IMR-90 (cell line): ENCODE measurements at regions not wholly inside any gene's neighbourhood (a gene's known extent, or its start where the extent isn't known, plus 50 kb on each side); places are given as distances from the start of the nearest gene placed in this dataset.

ENCODE experiments used
- ATAC-seq: fragments of 200-7000 bp; cut with Tn5 transposase; 2 replicates; pipeline ENCODE4 v1.9.1; 2020; ENCODE audit warnings: low read depth, mild to moderate bottlenecking, moderate library complexity
- BruUV-seq: library from RNA; stranded (reverse); fragments of 400-500 nt; replicated peaks from 2 replicates; lab custom pipeline; 2021; lab: Mats Ljungman, UMichigan
- CTCF ChIA-PET: fragments of 300-600 bp; formaldehyde crosslinking; extraction: SDS; loops from one replicate; lab custom pipeline; 2021; ENCODE audit warnings: antibody characterized with exemption; lab: Yijun Ruan, JAX
- POLR2A ChIA-PET: fragments of 300-600 bp; sonication (Branson Sonifier 250); formaldehyde crosslinking; loops from one replicate; lab custom pipeline; 2022; ENCODE audit warnings: antibody characterized with exemption; ENCODE audit not compliant: unreplicated experiment; lab: Charles Lee
- DNase-seq: peaks from one replicate; pipeline ENCODE4 v3.0.0; 2013
- H2AFZ ChIP-seq: replicated peaks from 2 replicates; pipeline ENCODE3; 2013; ENCODE audit warnings: low read length, mild to moderate bottlenecking; ENCODE audit not compliant: poor library complexity
- H2AK5ac ChIP-seq: 2 replicates; pipeline ENCODE4 v1.6.1; 2013; ENCODE audit warnings: low read depth, low read length, inconsistent platforms
- H2AK9ac ChIP-seq: replicated peaks from 2 replicates; pipeline ENCODE3; 2013; ENCODE audit warnings: mild to moderate bottlenecking, low read depth, low read length, moderate library complexity; ENCODE audit not compliant: poor library complexity
- H2BK120ac ChIP-seq: 2 replicates; pipeline ENCODE4 v1.6.1; 2013; ENCODE audit warnings: low read depth, low read length, inconsistent platforms
- H2BK15ac ChIP-seq: 3 replicates; pipeline ENCODE4 v1.6.1; 2013; ENCODE audit warnings: low read depth, low read length, inconsistent platforms
- H2BK20ac ChIP-seq: 2 replicates; pipeline ENCODE4 v1.6.1; 2013; ENCODE audit warnings: low read depth, mild to moderate bottlenecking, inconsistent platforms, low read length, moderate library complexity
- H2BK5ac ChIP-seq: 2 replicates; pipeline ENCODE4 v1.6.1; 2013; ENCODE audit warnings: mild to moderate bottlenecking, low read depth, low read length, inconsistent platforms; ENCODE audit not compliant: poor library complexity, severe bottlenecking
- H3K14ac ChIP-seq: replicated peaks from 2 replicates; pipeline ENCODE4 v1.6.1; 2013; ENCODE audit warnings: low read depth, low read length, inconsistent platforms
- H3K18ac ChIP-seq: 2 replicates; pipeline ENCODE4 v1.6.1; 2013; ENCODE audit warnings: low read depth, low read length, control low read depth
- H3K23ac ChIP-seq: 2 replicates; pipeline ENCODE4 v1.6.1; 2013; ENCODE audit warnings: low read depth, low read length, inconsistent platforms
- H3K27ac ChIP-seq: 2 replicates; pipeline ENCODE4 v1.5.1; 2013; ENCODE audit warnings: mild to moderate bottlenecking, control low read depth, low read length; ENCODE audit not compliant: insufficient read depth
- H3K27me3 ChIP-seq: 2 replicates; pipeline ENCODE4 v1.6.1; 2013; ENCODE audit warnings: low read length; ENCODE audit not compliant: control insufficient read depth, insufficient read depth
- H3K36me3 ChIP-seq: 2 replicates; pipeline ENCODE4 v1.6.1; 2013; ENCODE audit warnings: low read length, mixed read lengths; ENCODE audit not compliant: control insufficient read depth, insufficient read depth
- H3K4ac ChIP-seq: 2 replicates; pipeline ENCODE4 v1.6.1; 2013; ENCODE audit warnings: low read depth, low read length, inconsistent platforms
- H3K4me1 ChIP-seq: 2 replicates; pipeline ENCODE4 v1.6.1; 2013; ENCODE audit warnings: low read length, mixed read lengths; ENCODE audit not compliant: control insufficient read depth, insufficient read depth
- H3K4me2 ChIP-seq: 2 replicates; pipeline ENCODE4 v1.6.1; 2013; ENCODE audit warnings: low read depth, mild to moderate bottlenecking, control low read depth, low read length, moderate library complexity
- H3K4me3 ChIP-seq: 2 replicates; pipeline ENCODE4 v1.5.1; 2013; ENCODE audit warnings: low read depth, mild to moderate bottlenecking, control low read depth, low read length, moderate library complexity; ENCODE audit not compliant: insufficient read depth
- H3K56ac ChIP-seq: 2 replicates; pipeline ENCODE4 v1.6.1; 2013; ENCODE audit warnings: low read length, inconsistent platforms; ENCODE audit not compliant: insufficient read depth; ENCODE audit errors: extremely low read depth
- H3K79me1 ChIP-seq, 2 experiments: 2 replicates each; pipeline ENCODE4 v1.6.1; 2013; ENCODE audit warnings: low read length in 2 of 2, inconsistent platforms in 1 of 2, low read depth in 1 of 2
- H3K9ac ChIP-seq: 2 replicates; pipeline ENCODE4 v1.6.1; 2013; ENCODE audit warnings: low read depth, low read length, control low read depth
- H3K9me1 ChIP-seq: 2 replicates; pipeline ENCODE4 v1.6.1; 2013; ENCODE audit warnings: low read length, inconsistent platforms; ENCODE audit not compliant: insufficient read depth
- H3K9me3 ChIP-seq: 2 replicates; pipeline ENCODE4 v1.6.1; 2013; ENCODE audit warnings: low read length; ENCODE audit not compliant: control insufficient read depth, insufficient read depth
- H4K20me1 ChIP-seq: 2 replicates; pipeline ENCODE4 v1.6.1; 2013; ENCODE audit warnings: low read length, inconsistent platforms; ENCODE audit not compliant: insufficient read depth
- H4K5ac ChIP-seq: 2 replicates; pipeline ENCODE4 v1.6.1; 2013; ENCODE audit warnings: mild to moderate bottlenecking, low read depth, low read length, control low read depth
- H4K8ac ChIP-seq, 2 experiments: 2 replicates each; pipeline ENCODE4 v1.6.1; 2013; ENCODE audit warnings: low read depth in 2 of 2, low read length in 2 of 2, control low read depth in 1 of 2, inconsistent platforms in 1 of 2
- H4K91ac ChIP-seq: 2 replicates; pipeline ENCODE4 v1.6.1; 2013; ENCODE audit warnings: low read depth, low read length, inconsistent platforms; ENCODE audit not compliant: insufficient read depth
- BHLHE40 ChIP-seq: fragments of 150-350 bp; IDR thresholded peaks from 2 replicates; pipeline ENCODE4 v1.6.1; 2016; ENCODE audit warnings: mild to moderate bottlenecking, low read depth, low read length
- CHD1 ChIP-seq: IDR thresholded peaks from 2 replicates; pipeline ENCODE4 v1.6.1; 2012; ENCODE audit warnings: low read depth, low read length, improper control_type of control experiment
- FOS ChIP-seq: fragments of 150-350 bp; IDR thresholded peaks from 2 replicates; pipeline ENCODE4 v1.6.1; 2016; ENCODE audit warnings: low read depth, low read length
- MXI1 ChIP-seq: IDR thresholded peaks from 2 replicates; pipeline ENCODE4 v1.6.1; 2012; ENCODE audit warnings: low read depth, mild to moderate bottlenecking, low read length, moderate library complexity, borderline replicate concordance
- POLR2A ChIP-seq: IDR thresholded peaks from 2 replicates; pipeline ENCODE4 v1.6.1; 2012; ENCODE audit warnings: mild to moderate bottlenecking, low read depth, low read length
- RAD21 ChIP-seq: IDR thresholded peaks from 2 replicates; pipeline ENCODE4 v1.6.1; 2012; ENCODE audit warnings: low read length, improper control_type of control experiment
- WGBS, 2 experiments: methylation state at CpG; one replicate each; pipeline versions ENCODE4 v1.1.5 to v1.1.7; 2013; ENCODE audit warnings: missing lambda C conversion rate in 2 of 2; ENCODE audit not compliant: insufficient read length in 1 of 2; ENCODE audit errors: extremely low coverage in 2 of 2; 5-methylcytosine and 5-hydroxymethylcytosine counted together
- dilution Hi-C: fragments of 300-500 bp; cut with HindIII; formaldehyde crosslinking; loops from one replicate; pipeline ENCODE4 v1.14.3; 2018; ENCODE audit warnings: low sequenced_read_pairs; ENCODE audit not compliant: unreplicated experiment
- in situ Hi-C: fragments of 300-500 bp; cut with MboI; formaldehyde crosslinking; loops from 3 replicates; pipeline ENCODE4 v1.14.3; 2019; ENCODE audit warnings: low sequenced_read_pairs, inconsistent platforms, mixed read lengths
- intact Hi-C: fragments of 100-400 bp; cut with micrococcal nuclease; formaldehyde crosslinking; loops from 2 replicates; pipeline ENCODE4 v1.10.0; 2022
- TF ChIP-seq, protein P1 (sequence below): fragments of 150-350 bp; IDR thresholded peaks from 2 replicates; pipeline ENCODE4 v1.6.1; 2017; ENCODE audit warnings: mild to moderate bottlenecking, antibody characterized with exemption, low read length, low read depth

DNA sequence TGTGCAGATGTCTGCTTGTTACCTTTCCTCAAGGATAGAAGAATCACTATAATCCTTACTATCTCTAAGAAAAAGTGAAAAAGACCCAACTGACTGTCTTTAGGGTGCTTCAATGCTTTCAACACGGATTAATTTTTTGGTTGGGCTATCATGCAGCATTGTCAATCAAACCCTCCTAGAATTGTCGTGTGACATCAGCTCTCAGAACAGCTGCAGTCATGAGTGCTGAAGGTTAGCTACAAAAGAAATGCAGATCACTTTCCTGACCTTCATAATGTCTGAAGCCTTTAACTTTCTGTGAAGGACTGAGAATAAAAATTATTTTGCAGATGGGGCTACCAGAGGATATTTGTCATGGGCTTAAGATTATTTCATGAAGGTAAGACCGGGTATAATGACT, 107.9 kb upstream of the EFNA5 start:
- H3K9me3 ChIP-seq: peaks cover 7% of the 10 kb centered on the region
- no peak overlapping the region for H3K4me3 ChIP-seq
- H3K4me1 ChIP-seq: no peaks in the 10 kb centered on the region
- H2BK15ac ChIP-seq: no peak overlapping the region
- no peaks in the 10 kb centered on the region for H4K20me1 ChIP-seq
- no peak overlapping the region for H3K18ac ChIP-seq
- H3K36me3 ChIP-seq: no peaks in the 10 kb centered on the region
- ChIA-PET CTCF (no interaction called here), POLR2A (interaction anchor here (0.6 kb wide), 1 partner anchor 55 kb away, joined by 3 read pairs; no protein-coding TSS in a partner anchor)
- H4K8ac ChIP-seq: no peak overlapping the region
- ATAC-seq (no peak), DNase-seq (no peak)
- H3K79me1 ChIP-seq: no peaks in the 10 kb centered on the region
- no peak overlapping the region for H3K4ac ChIP-seq
- H3K23ac ChIP-seq: no peak overlapping the region
- no peak overlapping the region for H4K91ac ChIP-seq
- H2AFZ ChIP-seq: no peak overlapping the region
- H3K56ac ChIP-seq: no peak overlapping the region
- H3K27ac ChIP-seq: no peak overlapping the region
- H2BK120ac ChIP-seq: no peak overlapping the region
- no peak overlapping the region for H3K4me2 ChIP-seq
- no peak overlapping the region for H3K9ac ChIP-seq
- no peaks in the 10 kb centered on the region for H3K27me3 ChIP-seq
- H3K14ac ChIP-seq: no peak overlapping the region
- no peak overlapping the region for H4K5ac ChIP-seq
- no TSS peak for BruUV-seq
- 60% methylated on average over 1 of the region's 3 CpGs; no CpG with 5 or more reads in 1 of the 2 experiments for WGBS, 2 experiments
- no peak overlapping the region for H2AK9ac ChIP-seq
- H2BK5ac ChIP-seq: no peak overlapping the region
- dilution Hi-C loops (no loop called here), intact Hi-C loops (no loop called here), in situ Hi-C loops (no loop called here)
- H2AK5ac ChIP-seq: no peak overlapping the region
- H2BK20ac ChIP-seq: no peak overlapping the region
- TF ChIP-seq, protein P1, sequence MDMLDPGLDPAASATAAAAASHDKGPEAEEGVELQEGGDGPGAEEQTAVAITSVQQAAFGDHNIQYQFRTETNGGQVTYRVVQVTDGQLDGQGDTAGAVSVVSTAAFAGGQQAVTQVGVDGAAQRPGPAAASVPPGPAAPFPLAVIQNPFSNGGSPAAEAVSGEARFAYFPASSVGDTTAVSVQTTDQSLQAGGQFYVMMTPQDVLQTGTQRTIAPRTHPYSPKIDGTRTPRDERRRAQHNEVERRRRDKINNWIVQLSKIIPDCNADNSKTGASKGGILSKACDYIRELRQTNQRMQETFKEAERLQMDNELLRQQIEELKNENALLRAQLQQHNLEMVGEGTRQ: no peak
- TF ChIP-seq POLR2A (no peak), CHD1 (no peak), MXI1 (no peak), RAD21 (no peak), FOS (no peak), BHLHE40 (no peak)
- no peaks in the 10 kb centered on the region for H3K9me1 ChIP-seq
